GM21360 (cell line): ENCODE measurements at regions not wholly inside any gene's neighbourhood (a gene's known extent, or its start where the extent isn't known, plus 50 kb on each side); places are given as distances from the start of the nearest gene placed in this dataset.
"Not testable (repeated sequence)": the region's sequence is repeated elsewhere in the genome, so short reads cannot be mapped to it uniquely, and the experiment has no call there.

ENCODE experiments used
- ATAC-seq: cut with Tn5 transposase; IDR thresholded peaks from one replicate; pipeline ENCODE4 v1.9.1; 2021; ENCODE audit warnings: mild to moderate bottlenecking, moderate library complexity; ENCODE audit not compliant: unreplicated experiment

- no peak for ATAC-seq
Measured at GRCh38 chr3:139131951-139132350, 87.3 kb upstream of the PRR23C start.

- ATAC-seq: no peak
Measured at GRCh38 chr3:139132976-139133375, 88.3 kb upstream of the PRR23C start.

GRCh38 chr3:139134678-139135372 is 90.1 kb upstream of the PRR23C start:
- ATAC-seq: no peak

GRCh38 chr3:139135657-139136056 is 91.0 kb upstream of the PRR23C start:
- ATAC-seq: no peak

- ATAC-seq: no peak
Measured at GRCh38 chr3:139136469-139137202, 91.9 kb upstream of the PRR23C start.

GRCh38 chr3:139140553-139140952 is 95.9 kb upstream of the PRR23C start:
- ATAC-seq: no peak

- not testable (repeated sequence) for ATAC-seq
Measured at GRCh38 chr3:139145980-139146379, 101.3 kb upstream of the PRR23C start.

GRCh38 chr3:139151530-139151929 is 106.8 kb upstream of the PRR23C start:
- no peak for ATAC-seq

GRCh38 chr3:139153434-139153833 is 108.7 kb upstream of the PRR23C start:
- ATAC-seq: not testable (repeated sequence)

GRCh38 chr3:139157161-139157932 is 112.7 kb upstream of the PRR23C start:
- no peak for ATAC-seq

- no peak for ATAC-seq
Measured at GRCh38 chr3:139159356-139159755, 114.7 kb upstream of the PRR23C start.

- ATAC-seq: no peak
Measured at GRCh38 chr3:139173372-139174108, 128.8 kb upstream of the PRR23C start.

GRCh38 chr3:139180489-139180888 is 135.8 kb upstream of the PRR23C start:
- no peak for ATAC-seq

GRCh38 chr3:139182143-139182542 is 137.5 kb upstream of the PRR23C start:
- ATAC-seq: no peak

GRCh38 chr3:139182598-139182997 is 137.9 kb upstream of the PRR23C start:
- no peak for ATAC-seq

- no peak for ATAC-seq
Measured at GRCh38 chr3:139185527-139185926, 140.8 kb upstream of the PRR23C start.

- no peak for ATAC-seq
Measured at GRCh38 chr3:139187154-139187553, 142.5 kb upstream of the PRR23C start.

GRCh38 chr3:139187648-139188047 is 143.0 kb upstream of the PRR23C start:
- ATAC-seq: no peak

GRCh38 chr3:139189943-139190342 is 145.3 kb upstream of the PRR23C start:
- no peak for ATAC-seq

- not testable (repeated sequence) for ATAC-seq
Measured at GRCh38 chr3:139194421-139194820, 149.4 kb upstream of the MRPS22 start.

GRCh38 chr3:139196146-139196545 is 147.7 kb upstream of the MRPS22 start:
- not testable (repeated sequence) for ATAC-seq
